ENCODE measurements at regions not wholly inside any gene's neighbourhood (a gene's known extent, or its start where the extent isn't known, plus 50 kb on each side); places are given as distances from the start of the nearest gene placed in this dataset.

GRCh38 chr6:81655696-81656095 lies 96.8 kb downstream of the TENT5A start:
- whole genome bisulfite sequencing, 2 donors: 94% methylated on average over 2 of the region's 2 CpGs
- intact Hi-C loops (cut with DNase I; ENCODE audit: low total_unique reads): no loop called here
- DNase-seq (ENCODE audit: low spot score in 2 of 2): no peak

GRCh38 chr6:81648502-81648901 lies 104.0 kb downstream of the TENT5A start:
- no peak for DNase-seq (ENCODE audit: low spot score in 2 of 2)
- TF ChIP-seq CTCF (IDR thresholded peaks at IDR 0.05) (no peak), POLR2A (IDR thresholded peaks at IDR 0.05) (no peak)
- intact Hi-C loops (cut with DNase I; ENCODE audit: low total_unique reads): no loop called here
- WGBS, 2 donors: 93% methylated on average over 2 of the region's 2 CpGs
- H3K4me3 ChIP-seq (ENCODE audit: low read depth, poor library complexity, severe bottlenecking): no peak overlapping the region

More at GRCh38 chr6:81655696-81656095, 96.8 kb downstream of the TENT5A start:
- H3K4me3 ChIP-seq (ENCODE audit: low read depth, poor library complexity, severe bottlenecking): no peak overlapping the region
- no peak for TF ChIP-seq POLR2A (IDR thresholded peaks at IDR 0.05)

GRCh38 chr6:81643156-81643555 lies 109.3 kb downstream of the TENT5A start:
- TF ChIP-seq POLR2A (IDR thresholded peaks at IDR 0.05) (no peak), CTCF (IDR thresholded peaks at IDR 0.05) (no peak)
- no peak for DNase-seq (ENCODE audit: low spot score in 2 of 2)
- H3K4me3 ChIP-seq (ENCODE audit: low read depth, poor library complexity, severe bottlenecking): no peak overlapping the region
- intact Hi-C loops (cut with DNase I; ENCODE audit: low total_unique reads): no loop called here

- WGBS, 2 donors: 87 to 91% methylated on average over 1 of the region's 1 CpG
- intact Hi-C loops (cut with DNase I; ENCODE audit: low total_unique reads): no loop called here
- no peak for DNase-seq (ENCODE audit: low spot score in 2 of 2)
- no peak for TF ChIP-seq CTCF (IDR thresholded peaks at IDR 0.05)
- TF ChIP-seq POLR2A (IDR thresholded peaks at IDR 0.05): no peak
- no peak overlapping the region for H3K4me3 ChIP-seq (ENCODE audit: low read depth, poor library complexity, severe bottlenecking)
Measured at GRCh38 chr6:81640891-81641290, 111.6 kb downstream of the TENT5A start.

- no peak overlapping the region for H3K4me3 ChIP-seq (ENCODE audit: low read depth, poor library complexity, severe bottlenecking)
- WGBS, 2 donors: 62 to 65% methylated on average over 4 of the region's 4 CpGs
- no peak for TF ChIP-seq CTCF (IDR thresholded peaks at IDR 0.05)
- TF ChIP-seq POLR2A (IDR thresholded peaks at IDR 0.05): no peak
- intact Hi-C loops (cut with DNase I; ENCODE audit: low total_unique reads): no loop called here
- no peak for DNase-seq (ENCODE audit: low spot score in 2 of 2)
Measured at GRCh38 chr6:81640126-81640525, 112.4 kb downstream of the TENT5A start.

GRCh38 chr6:81638366-81638765 lies 114.1 kb downstream of the TENT5A start:
- 63 to 73% methylated on average over 4 of the region's 4 CpGs for WGBS, 2 donors
- intact Hi-C loops (cut with DNase I; ENCODE audit: low total_unique reads): no loop called here
- no peak overlapping the region for H3K4me3 ChIP-seq (ENCODE audit: low read depth, poor library complexity, severe bottlenecking)
- TF ChIP-seq POLR2A (IDR thresholded peaks at IDR 0.05) (no peak), CTCF (IDR thresholded peaks at IDR 0.05) (no peak)
- DNase-seq (ENCODE audit: low spot score in 2 of 2): no peak

Data from lower leg skin (tissue), 4 donors.